GM12801 (cell line): ENCODE measurements at regions not wholly inside any gene's neighbourhood (a gene's known extent, or its start where the extent isn't known, plus 50 kb on each side); places are given as distances from the start of the nearest gene placed in this dataset.

Experiments
- TF ChIP-seq, protein P1 (sequence below): IDR thresholded peaks from one replicate; pipeline ENCODE4 v1.5.1; 2011; ENCODE audit warnings: control low read depth; ENCODE audit not compliant: insufficient read length; ENCODE audit errors: extremely low read depth

GRCh38 chr9:106417685-106418084 lies 445.3 kb upstream of the ZNF462 start:
- TF ChIP-seq, protein P1, sequence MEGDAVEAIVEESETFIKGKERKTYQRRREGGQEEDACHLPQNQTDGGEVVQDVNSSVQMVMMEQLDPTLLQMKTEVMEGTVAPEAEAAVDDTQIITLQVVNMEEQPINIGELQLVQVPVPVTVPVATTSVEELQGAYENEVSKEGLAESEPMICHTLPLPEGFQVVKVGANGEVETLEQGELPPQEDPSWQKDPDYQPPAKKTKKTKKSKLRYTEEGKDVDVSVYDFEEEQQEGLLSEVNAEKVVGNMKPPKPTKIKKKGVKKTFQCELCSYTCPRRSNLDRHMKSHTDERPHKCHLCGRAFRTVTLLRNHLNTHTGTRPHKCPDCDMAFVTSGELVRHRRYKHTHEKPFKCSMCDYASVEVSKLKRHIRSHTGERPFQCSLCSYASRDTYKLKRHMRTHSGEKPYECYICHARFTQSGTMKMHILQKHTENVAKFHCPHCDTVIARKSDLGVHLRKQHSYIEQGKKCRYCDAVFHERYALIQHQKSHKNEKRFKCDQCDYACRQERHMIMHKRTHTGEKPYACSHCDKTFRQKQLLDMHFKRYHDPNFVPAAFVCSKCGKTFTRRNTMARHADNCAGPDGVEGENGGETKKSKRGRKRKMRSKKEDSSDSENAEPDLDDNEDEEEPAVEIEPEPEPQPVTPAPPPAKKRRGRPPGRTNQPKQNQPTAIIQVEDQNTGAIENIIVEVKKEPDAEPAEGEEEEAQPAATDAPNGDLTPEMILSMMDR = no peak

GRCh38 chr9:106419829-106420228 lies 443.1 kb upstream of the ZNF462 start:
- TF ChIP-seq, protein P1 = no peak

DNA sequence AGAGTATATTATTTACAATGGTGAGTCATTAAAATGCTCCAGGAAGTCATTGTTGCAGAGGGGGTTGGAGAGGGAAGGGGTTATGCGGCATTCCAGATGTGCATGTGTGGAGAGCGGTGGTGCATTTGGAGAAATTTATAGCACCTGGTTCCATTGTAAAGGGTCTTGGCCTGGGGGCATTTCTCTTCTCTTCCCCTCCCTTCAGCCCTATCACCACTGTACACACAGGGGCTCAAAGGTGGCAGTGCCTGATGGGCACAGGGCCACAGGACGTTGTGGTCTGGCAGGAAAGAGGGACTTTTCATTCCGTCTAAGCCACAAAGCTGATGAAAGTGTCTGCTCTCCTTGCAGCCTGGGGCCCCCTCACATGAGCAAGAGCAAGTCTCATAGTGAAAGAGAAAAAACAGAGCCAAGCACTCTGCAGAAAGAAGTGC lies 442.4 kb upstream of the ZNF462 start:
- TF ChIP-seq, protein P1 = no peak

DNA sequence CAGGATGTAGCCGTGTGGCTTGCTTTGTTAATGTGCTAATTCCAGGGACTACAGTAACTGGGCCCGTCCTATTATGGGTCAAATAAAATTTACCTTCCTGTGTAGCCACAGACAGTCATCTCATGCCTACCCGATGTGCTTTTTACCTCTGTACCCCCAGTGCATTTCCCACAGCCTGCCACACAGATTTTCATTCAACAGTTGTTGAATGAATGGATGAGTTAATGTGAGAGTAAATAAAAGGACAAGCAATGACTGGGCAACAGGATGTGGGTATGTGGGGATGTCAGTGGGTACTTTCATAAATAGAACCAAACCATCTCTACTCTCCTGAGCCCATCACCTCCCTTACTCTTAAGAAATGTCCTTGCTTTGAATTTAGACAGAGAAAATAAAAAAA lies 441.2 kb upstream of the ZNF462 start:
- TF ChIP-seq, protein P1 = no peak

DNA sequence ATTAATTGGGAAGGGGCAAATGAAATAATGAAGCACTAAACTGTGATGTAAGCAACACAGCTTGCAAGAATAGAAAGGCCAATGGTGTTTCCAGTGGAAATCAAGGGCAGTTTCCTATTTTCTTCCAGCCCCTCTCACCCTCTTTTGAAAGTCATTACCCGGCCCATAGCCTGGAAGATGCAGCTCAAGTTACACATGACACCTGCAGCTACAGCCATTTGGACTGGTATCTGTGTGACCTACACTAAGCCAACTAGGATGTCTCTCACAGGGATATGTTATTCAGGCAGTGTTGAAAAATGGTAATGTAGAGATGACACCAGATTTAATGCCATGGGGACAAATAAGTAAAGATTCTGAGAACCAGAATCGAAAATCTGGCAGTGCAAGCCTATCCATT lies 439.4 kb upstream of the ZNF462 start:
- TF ChIP-seq, protein P1 = no peak

GRCh38 chr9:106432631-106433030 lies 430.3 kb upstream of the ZNF462 start:
- TF ChIP-seq, protein P1 = no peak

DNA sequence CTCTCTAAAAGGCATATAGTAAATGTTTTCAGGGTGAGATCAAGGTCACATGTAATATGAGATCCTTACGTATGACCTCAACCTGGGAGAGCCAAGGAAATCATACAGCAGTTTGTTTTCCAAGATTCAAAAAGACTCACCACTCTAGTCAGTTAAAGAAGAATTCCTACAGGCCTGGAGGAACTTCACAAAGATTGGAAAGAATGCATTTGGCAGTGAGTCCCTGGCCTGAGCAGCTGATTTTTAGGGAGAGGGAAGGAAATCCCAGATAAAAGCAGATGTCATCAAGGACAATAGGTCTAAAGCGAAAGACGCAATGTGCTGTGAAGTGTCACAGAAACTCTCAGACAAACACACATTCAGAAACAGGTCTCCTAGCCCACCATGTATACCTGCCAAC lies 424.0 kb upstream of the ZNF462 start:
- TF ChIP-seq, protein P1 = no peak

DNA sequence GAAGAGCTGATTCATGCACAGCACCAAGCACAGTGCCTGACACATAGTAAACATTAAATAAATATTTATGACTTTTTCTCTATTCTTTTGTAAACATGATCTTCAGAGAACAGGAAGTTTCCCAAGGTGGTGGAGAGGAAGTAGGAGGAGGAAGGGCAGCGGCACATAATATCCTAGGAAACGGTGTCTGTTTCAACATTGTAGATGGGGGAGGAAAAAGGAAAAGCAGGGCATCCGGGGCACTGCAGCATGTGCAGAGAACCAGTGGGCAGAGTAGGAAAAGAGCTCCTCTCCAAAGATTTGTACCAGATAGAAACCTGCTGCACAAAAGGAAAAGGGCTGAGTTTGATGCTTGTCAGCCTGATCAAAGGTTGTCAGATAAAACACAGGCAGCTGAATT lies 421.7 kb upstream of the ZNF462 start:
- TF ChIP-seq, protein P1 = no peak
